IPS DF 4.7 (cell line): ENCODE measurements at regions not wholly inside any gene's neighbourhood (a gene's known extent, or its start where the extent isn't known, plus 50 kb on each side); places are given as distances from the start of the nearest gene placed in this dataset.

Source experiments
- DNase-seq: peaks from one replicate; pipeline ENCODE4 v3.0.0-alpha.2; 2013; ENCODE audit warnings: low spot score; ENCODE audit errors: extremely low read depth

DNA sequence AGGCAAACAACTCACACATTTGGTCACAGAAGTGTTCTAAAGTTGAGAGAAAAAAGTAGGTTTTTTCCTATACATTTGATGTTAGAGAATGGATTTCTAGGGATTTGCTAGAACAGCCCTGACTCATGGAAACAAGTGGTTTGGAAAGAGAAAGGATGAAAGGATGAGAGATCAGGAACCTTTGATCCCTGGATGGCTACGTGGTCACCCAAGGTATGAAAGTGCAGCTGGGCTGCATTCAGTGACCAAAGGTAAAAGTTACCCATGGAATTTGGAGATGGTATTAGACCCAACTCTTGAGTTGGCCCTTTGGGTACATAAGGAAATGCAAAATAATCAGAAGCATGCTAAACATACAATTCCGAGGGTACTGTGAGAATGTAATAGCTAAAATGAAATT, 61.3 kb upstream of the SPIN1 start:
- DNase-seq = no peak

DNA sequence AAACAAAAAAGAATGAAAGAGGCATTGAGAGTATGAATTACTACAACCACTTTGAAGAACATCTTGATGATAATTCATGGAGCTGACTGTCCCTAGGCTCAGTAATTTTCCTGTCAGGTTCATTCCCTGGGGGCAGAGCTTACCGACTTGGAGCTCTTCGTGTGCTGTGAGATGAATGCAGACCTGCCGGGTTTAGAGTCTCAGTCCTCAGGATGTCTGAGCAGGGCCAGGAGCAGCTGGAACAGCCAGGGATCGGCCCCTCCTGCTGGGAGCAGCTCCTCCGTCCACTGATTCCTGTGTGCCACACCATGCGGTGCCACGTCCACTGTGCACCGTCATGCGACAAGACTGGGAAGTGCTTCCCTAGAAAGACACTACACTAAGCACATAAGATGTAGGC, 62.2 kb upstream of the SPIN1 start:
- DNase-seq = no peak

DNA sequence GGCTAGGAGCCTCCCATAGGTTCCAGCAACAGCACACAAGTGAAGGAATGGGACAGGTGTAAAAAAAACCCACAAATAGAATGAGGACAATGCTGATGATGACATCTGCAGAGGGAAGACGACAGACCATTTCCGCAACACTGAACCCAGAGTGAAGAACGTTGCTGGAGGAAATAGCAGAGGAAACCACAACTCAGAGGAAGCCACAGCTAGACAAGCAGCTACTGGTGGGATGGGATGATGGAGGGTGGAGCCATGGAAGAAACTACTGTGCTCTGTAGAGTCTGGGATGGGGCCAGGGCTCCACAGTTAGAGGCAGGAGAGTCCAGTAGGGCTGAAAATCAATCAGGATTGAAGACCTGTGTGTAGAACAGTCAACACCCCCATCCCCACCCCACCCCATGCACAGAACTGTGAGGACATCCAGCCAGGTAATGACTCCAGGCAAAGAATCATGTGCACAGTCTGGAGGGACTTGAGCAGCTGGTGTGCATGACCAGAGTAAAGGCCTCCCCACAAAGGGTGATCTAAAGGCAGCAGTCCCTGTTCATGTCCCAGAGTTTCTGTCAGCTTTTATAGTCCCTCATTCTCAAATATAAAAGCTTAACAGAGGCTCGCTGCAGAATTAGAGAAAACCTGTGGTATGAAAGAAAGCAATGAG, 65.2 kb upstream of the SPIN1 start:
- DNase-seq = no peak

DNA sequence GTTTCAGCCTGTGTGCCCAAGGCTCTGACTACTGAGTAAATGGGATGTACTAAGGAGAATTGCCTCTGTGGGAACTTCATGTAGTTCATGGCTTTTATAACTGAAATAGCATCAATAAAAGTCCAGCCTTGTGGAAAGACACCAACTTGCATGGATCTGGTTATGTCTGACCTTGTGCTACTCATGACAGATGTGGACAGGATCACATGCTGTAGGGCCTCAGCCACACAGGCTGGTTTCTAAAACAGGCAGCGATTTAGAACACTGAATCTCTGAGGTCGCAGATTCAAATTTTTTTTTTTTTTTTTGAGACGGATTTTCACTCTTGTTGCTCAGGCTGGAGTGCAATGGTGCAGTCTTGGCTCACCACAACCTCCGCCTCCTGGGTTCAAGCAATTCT, 66.5 kb upstream of the SPIN1 start:
- no peak for DNase-seq

DNA sequence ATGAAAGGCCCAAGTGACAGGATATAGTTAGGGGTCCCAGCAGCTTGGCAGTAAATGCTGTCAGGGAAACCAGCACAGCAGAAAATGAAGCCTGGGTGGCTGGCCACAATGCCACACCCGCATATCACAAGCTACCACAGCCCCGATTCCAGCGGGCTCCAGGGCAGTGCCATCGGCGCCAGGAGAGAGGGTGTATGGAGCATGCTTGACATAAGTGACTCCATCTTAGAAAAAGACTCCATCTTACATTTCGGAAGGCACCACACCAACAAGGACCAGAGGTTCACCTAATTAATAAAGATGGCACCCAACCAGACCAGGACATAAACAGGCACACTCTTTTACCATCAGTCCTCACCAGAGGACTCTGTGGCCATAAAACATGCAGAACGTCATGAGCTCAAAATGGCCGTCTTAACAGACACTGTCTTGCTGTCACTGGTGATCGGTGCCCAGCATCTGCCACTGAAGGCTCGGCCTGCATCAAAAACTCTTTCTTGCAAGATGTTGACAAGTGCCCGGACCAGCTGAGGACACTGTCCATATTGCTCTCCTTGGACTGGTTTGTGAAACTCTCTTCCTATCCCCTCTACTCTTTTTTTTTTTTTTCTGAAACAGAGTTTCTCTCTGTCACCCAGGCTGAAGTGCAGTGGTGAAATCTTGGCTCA, 67.4 kb upstream of the SPIN1 start:
- no peak for DNase-seq

DNA sequence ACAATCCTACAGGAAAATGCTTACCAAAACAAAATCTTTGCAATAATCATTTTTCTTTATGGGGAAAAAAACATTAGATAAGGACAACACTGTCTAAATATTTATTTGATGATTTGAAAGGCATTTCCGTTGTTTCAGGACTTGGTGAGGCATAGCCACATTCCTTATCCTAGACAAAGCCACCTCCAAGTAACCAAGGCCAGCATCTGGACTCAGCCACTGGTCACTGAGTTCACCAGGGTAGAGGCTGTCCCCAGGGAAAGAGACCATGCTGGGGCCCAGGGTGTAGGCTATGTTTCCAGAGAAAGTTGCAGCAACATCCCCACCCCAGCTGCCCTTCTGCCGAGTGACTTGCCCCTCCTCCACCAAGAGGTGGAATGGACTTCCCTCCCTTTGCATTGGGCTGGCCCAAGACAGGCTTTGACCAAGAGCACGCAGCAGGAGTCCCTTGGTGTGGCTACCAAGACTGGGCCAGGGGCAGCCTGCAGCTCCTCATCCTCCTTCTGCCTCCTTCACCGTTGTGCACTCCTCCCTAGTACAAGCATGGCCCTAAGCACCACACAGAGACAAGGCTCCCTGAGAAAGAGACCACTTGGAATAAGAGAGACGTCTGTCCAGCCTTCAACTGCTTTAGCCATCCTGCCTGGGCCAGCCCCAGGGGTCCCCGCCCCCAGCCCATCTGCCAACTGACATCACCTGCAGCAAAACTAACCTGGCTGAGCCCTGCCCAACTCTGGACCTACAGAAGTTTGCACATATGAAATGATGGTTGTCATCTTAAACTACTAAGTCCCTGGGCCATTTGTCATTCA, 68.1 kb upstream of the SPIN1 start:
- no peak for DNase-seq

DNA sequence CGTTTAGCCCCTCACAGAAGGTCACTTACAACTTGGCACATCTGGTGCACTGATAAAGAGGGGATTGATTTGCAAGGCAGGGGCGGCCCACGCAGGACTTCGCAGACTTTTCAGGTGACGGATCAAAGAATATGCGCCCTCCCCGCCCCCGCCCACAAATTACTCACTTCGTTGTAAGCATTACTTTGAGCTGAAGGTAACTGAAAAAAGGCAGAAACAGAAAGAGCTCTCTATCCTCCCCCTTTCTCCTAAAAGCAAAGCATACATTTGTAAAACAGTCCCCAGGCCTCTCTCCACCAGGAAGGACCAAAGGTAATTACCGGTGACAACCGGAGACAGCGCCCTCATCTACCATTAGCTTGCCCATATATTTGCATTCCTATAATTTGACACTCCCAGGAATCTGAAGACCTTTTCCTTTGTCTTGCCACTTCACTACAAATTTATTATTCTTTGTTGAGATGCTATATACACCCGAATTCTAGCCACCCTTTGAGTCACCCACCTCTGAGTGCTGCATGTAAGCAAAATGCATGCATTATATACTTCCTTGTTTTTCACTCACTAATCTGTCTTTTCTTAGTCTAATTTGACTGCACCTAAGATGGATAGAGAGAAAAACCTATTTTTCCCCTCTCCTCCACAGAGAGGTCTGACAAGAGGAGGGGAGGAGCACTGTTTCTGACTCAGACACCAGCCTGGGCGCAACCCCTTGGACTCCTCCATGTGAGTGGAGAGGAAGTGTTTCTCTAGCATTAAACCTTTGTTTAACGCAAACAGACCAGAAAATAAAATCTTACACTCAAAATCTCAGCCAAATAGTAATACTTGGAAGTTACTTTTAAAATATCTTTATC, 74.7 kb upstream of the SPIN1 start:
- peak; percentile 51 for DNase-seq

DNA sequence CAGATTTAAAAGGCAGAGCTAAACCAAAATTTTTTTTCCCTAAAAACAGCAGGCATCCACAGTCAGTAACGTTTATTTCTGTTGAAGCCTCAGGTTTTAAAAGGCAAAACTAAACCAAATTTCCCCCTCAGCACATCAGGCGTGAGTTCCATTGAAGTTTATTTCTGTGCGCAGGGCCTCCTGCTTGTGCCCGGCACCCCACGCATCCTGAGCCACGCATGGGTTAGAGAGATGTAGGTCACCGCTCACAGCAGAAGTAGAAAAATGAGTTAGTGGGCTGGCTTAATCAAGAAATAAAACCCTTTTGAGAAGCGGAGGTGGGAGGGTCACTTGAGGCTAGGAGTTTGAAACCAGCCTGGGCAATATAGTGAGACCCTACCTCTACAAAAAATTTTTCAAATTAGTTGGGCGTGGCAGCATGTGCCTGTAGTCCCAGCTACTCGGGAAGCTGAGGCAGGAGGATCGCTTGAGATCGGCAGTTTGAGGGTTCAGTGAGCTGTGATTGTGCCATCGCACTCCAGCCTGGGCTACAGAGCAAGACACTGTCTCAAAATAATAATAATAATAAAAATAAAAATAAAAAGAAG, 75.6 kb upstream of the SPIN1 start:
- DNase-seq = no peak

DNA sequence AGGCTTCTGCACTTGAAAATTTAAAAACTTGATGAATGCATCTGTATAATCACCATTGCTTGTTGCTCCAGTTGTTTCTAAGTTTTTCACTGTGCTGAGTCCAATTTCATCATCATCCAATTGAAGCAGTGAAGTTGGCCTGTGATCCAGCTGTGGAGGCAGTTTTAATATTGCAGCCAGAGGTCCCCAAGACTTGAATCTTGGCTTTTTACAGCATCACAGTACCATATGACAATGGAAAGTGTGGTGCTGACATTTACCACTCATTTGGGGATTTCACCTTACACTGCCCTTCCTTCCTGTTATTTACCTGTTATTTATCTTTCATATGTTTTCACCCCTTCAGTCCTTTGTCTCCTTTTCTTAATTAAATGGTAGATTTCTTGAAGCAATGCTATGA, 76.2 kb upstream of the SPIN1 start:
- no peak for DNase-seq

DNA sequence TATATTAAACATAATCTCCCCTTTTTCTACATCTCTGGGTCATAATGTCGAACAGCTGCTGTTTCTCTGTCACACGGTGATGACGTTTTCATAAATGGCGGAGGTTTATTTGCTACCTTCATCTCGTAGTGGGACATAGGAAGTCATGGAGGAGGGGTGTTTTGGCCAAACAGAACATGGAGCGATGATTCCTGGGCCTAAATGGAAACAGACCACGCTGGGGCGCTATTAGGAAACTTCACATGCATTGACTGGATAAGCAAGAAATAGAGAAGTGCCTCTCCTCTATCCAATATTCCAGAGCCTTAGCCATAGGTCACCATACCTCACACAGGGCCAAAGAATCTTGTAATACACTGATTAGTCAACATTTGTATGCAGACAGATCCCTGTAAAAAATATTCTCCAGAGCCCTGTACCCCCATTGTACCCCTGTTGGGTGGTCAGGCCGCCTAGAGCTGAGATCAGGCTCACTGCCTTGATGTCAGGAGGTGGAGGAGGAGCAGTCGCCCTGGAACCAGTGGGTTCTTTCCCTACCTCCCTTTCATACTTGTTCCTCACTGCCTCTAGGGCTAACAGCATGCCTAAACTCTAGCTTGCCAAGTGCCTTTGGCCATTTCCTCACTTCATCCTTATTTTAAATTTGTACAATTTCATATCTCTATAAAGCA, 77.8 kb upstream of the SPIN1 start:
- DNase-seq = peak; percentile 82

DNA sequence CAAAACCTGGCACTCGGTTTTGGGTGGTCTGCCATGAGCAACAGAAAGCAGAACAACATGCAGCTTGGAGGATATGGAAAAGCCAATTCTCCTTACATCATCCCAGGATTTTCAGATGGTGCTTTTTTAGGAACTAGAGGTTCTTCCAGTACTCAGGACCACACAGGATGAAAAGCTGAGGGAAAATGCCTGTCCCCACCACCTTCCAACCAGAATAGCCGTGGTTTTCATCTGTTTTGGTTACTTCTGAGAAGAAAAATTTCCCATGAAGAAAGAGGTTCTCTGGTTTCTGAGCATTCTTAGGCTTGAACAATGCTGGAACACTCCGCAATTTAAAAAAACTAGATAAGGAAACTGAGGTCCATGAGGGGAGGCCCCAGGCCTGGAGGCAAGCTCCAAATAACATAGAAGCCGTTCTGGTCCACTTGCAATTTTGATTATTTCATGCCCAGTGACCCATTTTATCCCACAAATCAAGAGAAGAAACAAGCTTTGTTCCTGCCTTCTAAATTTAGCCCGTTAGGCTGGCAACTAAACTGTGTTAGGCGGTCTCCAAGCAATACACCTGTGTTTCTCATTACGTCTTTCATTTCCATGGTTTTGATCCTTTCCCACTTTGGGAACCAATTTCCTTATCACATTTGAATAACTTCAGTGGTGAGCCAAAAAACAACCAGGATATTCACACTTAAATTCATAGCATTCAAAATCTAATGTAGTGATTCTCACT, 79.2 kb upstream of the SPIN1 start:
- DNase-seq = no peak

DNA sequence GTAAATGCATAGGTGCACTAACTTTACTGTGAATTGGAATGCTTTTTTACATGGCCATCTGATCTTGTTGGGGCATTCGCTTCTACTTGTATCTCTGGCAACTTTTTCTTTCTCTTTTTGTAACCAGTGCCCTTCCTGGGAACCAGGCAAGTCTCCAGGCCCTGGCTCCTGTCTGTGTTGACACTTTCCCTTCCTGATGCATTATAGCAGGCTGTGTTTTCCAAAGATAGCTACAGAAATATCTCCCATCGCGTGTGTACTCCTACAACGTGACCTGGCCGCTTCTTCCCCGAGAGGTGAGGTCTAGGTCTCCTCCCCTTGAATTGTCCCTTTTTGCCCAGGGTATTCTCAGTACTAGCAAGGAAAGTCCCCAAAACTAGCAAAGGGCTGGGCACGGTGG, 81.1 kb upstream of the SPIN1 start:
- DNase-seq = no peak

DNA sequence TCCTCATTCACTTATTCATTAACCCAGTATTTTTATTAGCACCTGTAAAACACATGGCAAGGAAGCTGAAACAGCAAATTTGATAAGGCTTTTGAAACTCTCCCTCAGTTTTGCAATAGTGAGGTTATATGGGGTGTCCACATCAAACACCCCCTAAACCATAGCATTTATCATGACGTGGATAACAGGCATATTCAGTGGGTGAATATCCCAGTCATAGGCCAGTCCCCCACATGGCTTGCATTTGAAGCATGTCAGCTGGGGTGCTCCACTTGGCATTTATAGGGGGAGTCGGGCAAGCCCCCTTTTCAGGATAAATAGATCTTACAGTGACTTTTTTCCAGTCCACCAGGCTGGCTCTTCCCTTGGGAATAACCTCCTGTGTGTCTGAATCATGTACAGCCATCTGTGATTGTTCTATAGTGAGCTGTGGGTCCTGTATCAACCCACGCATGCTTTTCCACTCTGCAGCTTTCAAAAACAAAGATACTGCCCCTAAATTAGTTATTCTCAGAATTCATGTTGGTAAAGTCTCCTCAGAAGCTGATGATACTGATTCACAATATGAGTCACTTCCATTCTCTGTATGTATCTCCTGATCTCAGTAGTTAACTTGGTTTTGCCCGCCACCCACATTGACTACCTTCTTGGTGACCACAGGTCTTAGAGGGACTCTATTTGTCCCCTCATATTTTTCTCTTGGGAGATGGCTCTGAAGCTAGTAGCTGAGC, 84.4 kb upstream of the SPIN1 start:
- DNase-seq = no peak

DNA sequence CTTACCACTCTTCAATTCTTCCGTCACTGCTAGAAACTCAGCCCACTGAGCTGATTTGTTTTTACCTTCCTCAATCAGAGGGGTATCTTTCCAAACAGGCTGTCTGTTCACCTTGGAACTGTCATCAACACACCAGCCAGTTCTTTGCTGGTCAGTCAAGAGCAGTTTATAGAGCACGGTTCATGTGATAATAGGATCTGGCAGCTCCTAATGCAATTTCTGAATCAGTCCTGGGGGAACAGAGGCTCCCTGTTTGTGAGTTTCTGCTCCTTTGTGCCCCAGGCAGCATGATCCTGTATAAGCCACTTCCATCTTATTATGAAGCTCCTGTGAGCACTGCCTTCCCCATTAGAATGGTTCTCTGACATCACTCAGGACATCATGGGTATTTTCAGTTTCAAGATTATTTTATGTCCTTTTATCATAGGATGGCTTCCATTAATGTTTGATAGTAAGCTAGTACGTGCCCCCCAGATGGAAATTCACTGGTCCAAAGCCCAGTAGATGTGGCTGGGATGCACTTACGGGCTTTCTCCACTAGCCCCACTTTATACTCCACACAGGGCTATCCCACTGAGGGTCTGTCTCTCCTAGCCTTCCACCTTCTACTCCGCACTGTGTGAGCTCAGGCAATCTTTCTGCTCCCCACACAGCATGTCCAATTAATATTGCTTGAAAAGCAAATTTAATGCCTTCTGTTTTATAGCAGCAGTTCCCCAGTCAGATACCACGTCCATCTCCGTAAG, 85.5 kb upstream of the SPIN1 start:
- no peak for DNase-seq

DNA sequence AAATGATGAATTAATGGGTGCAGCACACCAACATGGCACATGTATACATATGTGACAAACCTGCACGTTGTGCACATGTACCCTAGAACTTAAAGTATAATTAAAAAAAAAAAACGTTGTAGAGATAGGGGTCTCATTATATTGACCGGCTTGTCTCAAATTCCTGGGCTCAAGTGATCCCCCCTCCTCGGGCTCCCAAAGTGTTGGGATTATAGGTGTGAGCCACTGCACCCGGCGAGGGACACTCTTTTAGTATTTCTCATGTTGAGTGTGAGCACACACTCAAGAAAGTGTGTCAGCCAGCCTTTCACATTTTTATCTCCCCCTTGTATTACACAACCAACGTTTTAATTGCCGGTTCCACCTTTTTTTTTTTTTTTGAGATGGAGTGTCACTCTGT, 87.7 kb upstream of the SPIN1 start:
- DNase-seq = no peak

DNA sequence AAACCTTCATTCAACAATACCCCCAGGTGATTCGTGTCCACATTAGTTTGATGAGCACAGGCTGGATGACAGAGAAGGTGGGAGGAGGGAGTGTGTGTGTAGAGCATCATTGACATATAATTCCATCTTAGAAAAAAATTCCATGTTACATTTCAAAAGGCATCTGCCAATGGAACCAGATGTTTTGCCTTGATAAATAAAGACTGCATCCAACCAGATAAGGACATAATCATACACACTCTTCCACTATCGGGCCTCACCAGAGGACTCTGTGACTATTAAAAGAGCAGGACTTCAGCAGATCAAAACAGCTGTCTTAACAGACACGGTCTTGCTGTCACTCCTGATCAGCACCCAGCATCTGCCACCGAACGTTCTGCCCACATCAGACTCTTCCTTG, 96.4 kb upstream of the SPIN1 start:
- DNase-seq = no peak

DNA sequence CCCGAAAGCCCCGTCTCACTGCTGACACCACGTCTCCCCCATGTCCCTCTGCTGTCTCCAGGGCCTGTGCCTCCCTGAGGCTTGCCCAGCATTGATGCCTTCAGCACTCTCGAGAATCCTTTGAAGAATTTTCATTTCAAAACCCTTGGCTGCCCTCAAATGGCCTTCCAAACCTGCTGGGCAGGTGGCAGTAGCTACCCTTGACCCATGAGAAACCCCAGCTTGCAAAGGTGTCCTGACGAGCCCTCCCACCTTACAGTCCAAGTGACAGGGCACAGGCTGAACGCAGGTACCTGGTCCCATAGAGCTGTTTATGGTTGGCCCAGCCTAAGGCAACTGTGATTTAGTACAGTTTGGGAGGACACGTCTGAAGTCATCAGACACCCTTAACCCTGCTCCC, 97.2 kb upstream of the SPIN1 start:
- no peak for DNase-seq

DNA sequence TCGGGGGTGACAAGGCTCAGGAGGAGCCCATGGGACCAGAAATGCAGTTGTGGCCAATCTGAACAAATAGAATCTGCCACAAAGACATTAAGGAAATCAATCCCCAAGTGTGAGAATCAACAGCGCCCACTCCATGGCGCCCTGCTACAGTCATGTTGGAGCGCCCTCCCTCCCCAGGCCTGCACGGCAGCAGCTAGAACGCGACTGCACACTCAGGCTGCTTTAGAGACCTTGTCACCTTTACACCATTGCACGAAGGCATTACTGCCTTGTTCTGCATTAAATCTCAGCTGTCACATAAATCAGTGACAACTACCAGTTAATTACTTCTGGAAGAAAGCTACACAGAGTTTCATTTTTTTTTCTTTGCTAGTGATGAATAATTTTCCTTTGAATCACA, 98.7 kb upstream of the SPIN1 start:
- no peak for DNase-seq

DNA sequence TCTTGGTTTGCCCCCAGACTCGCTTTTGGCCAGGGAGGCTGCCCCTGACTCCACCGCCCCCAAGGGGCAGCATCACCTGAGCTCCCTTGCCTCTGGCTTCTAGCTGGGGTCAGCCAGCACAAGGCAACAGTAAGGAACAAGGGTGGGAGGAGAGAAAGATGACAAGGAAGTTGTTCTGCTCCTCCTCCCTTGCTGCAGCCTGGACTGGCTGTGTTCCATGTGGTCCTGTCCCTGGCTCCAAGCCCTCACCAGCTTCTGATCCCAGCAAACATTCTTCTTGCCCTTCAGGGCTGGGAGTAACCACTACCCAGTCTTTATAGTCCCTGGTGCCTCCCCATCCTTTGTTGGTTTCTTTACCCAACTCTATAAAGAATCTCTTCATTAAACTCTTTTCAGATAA, 100.3 kb upstream of the SPIN1 start:
- no peak for DNase-seq
